Middle frontal gyrus (tissue), 1 donor: ENCODE measurements at regions not wholly inside any gene's neighbourhood (a gene's known extent, or its start where the extent isn't known, plus 50 kb on each side); places are given as distances from the start of the nearest gene placed in this dataset.
A peak's percentile ranks its signal among the peaks of the same experiment; 100 is the strongest.
"Not testable (repeated sequence)": the region's sequence is repeated elsewhere in the genome, so short reads cannot be mapped to it uniquely, and the experiment has no call there.

Experiments
- DNase-seq: peaks from one replicate; pipeline ENCODE4 v3.0.0-alpha.2; 2015; ENCODE audit warnings: low spot score; ENCODE audit errors: extremely low spot score

- DNase-seq: peak; percentile 27
Observed at GRCh38 chr2:43149482-43150107, 76.8 kb downstream of the ZFP36L2 start.

- DNase-seq: no peak
Observed at GRCh38 chr2:43146083-43146482, 80.3 kb downstream of the ZFP36L2 start.

DNA sequence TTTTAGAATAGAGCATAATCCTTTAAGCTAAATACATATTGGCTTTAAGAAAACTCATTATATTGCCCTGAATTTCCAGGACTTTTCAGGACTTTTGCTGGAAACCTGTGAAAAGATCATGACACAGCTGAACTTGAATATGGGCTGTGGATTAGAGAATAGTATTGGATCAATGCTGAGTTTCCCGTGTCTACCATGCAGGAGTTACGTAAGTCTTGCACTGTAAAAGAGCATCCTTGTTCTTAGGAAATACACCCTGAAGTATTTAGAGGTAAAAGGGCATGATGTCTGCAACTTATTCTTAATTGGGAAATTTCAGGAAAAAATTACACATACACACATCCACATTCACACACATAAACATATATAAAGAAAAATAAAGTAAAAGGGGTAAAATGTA lies 82.1 kb downstream of the ZFP36L2 start:
- DNase-seq: no peak

- DNase-seq: no peak
Observed at GRCh38 chr2:43143756-43144155, 82.7 kb downstream of the ZFP36L2 start.

- DNase-seq: no peak
Observed at GRCh38 chr2:43142921-43143438, 83.4 kb downstream of the ZFP36L2 start.

DNA sequence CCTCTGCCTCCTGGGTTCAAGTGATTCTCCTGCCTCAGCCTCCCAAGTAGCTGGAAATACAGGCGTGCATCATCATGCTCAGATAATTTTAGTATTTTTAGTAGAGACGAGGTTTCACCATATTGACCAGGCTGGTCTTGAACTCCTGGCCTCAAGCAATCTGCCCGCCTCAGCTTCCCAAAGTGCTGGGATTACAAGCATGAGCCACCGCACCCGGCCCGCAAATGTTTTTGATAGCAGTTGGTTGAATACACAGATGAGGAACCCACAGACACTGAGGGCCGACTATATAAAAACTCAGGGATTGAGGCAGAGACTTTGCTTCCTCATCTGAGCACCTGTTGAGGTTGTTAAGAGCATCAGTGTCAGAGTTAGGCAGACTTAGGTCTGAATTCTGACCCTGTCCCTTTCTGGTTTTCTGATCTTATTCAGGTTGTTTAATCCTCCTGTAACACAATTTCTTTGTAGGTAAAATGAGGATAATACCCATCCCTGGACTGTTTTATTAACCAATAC lies 84.7 kb downstream of the ZFP36L2 start:
- not testable (repeated sequence) for DNase-seq

DNA sequence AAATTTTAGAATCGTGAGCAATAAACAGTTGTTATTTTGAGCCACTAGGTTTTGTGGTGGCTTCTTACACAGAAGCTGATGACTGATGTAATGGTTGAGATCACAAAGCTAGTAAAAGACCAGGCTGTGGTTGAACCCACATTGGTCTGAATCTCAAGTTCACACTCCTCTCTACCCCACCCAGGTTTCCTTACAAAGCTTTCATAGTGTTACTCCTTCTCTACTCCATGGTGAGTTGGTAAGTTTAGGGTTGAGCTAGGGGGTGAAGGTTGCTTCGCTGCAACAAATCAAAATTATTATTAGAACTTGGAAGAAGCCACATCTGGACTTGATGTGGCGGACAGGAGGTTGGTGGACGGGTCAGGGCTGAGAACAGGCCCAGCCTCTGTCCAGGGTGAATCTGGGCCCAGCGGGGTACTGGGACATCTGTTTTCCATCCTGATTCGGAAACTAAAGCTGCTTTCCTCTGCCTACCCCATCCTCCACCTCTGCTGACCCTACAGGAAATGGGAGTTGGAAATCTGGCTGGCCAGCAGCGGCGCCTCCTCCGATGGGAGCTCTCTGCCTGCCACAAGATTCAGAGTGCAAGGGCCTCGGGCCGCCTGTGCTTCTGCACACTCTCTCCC lies 86.3 kb downstream of the ZFP36L2 start:
- no peak for DNase-seq

GRCh38 chr2:43139501-43139900 lies 86.9 kb downstream of the ZFP36L2 start:
- no peak for DNase-seq

DNA sequence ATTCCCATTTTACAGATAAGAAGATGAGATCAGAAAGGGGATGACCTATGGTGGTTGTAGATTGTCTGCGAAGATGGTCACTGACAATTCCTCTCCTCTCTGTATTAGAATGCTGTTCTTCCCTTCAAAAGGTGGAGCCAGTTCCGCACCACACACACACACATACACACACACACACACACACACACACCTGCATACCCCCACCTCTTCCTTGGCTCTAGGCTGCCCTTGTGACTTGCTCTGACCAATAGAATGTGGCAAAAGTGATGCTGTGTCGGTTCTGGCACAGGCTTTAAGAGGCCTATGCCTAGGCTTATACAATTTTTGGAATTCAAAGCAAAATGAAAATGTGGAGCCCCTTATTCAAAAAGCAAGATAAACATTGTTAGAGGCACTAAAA lies 88.0 kb downstream of the ZFP36L2 start:
- DNase-seq: no peak

DNA sequence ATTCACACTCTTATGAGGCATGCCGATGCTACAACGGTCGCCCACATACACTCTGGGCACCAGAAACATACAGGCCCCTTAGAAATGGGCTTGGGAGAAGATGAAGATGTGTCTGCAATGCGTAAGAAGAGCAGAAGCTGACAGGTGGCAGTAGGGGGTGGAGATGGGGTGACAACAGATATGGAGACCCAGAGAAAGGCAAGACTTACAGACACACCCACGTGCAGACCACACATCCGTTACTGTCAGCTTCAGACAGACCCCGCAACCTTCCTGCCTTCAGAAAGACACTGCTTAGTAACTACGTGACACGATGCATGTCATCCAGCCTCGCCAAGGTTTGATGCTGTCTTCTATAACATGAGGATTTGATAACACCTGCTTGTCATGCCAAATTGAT lies 89.5 kb downstream of the ZFP36L2 start:
- DNase-seq: no peak

- no peak for DNase-seq
Observed at GRCh38 chr2:43136011-43136799, 90.2 kb downstream of the ZFP36L2 start.

DNA sequence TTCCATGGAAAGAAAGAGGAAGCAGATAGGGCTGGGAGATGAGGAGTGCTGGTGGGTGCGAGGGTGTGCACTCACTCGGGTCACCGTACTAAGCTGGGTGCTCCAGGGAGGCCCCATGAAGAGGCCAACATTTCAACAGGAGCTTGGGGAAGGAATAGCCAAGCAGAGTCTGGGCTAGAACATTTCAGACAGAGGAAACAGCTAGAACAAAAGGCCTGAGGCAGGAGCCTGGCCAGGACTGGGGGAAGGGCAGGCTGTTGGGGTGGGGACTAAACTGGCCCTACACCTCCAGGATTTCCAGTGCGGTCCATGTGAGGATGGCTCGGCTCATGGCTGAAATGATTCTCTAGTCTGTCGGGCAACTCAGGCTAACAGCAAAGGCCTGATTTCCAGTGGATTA lies 90.8 kb downstream of the ZFP36L2 start:
- DNase-seq: no peak

GRCh38 chr2:43134571-43134889 lies 91.9 kb downstream of the ZFP36L2 start:
- no peak for DNase-seq

DNA sequence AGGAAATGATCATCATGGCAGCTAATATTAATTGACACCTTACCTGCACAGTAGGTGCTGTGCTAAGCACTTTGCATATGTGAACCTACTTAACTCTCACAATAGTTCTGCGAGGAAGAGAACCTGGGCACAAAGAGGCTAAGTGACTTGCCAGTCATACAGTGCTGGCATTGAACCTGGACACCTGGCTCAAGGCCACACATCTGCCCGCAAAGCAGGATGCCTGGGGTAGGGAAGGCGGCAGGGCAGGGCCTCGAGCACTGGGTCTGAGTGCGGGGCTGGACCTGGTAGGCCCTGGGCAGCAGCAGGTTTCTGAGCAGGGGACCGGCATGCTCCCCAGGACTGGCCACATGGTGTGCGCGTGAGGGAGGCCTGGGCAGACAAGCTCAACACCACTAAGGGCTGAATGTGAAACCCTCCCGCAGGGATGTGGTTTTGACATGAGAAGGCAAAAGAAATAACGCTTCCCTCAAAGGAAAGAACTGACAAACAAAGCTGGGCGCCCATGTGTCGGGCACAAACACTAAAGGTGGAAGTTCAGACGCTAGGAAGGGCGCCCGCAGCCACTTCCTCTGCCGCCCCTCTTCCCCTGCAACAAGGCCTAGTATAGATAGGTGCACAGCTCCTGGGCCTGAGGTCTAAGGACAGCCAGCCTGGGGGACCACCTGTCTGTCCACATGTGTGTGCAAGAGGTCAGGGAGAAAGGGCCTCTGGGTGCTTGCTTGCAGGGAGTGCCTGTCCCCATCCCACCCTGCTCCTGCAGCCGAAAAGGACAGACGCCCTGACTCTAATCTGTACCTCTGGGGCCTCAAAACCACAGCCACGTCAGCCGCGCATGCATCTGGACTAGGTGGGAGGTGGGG lies 92.5 kb downstream of the ZFP36L2 start:
- no peak for DNase-seq

DNA sequence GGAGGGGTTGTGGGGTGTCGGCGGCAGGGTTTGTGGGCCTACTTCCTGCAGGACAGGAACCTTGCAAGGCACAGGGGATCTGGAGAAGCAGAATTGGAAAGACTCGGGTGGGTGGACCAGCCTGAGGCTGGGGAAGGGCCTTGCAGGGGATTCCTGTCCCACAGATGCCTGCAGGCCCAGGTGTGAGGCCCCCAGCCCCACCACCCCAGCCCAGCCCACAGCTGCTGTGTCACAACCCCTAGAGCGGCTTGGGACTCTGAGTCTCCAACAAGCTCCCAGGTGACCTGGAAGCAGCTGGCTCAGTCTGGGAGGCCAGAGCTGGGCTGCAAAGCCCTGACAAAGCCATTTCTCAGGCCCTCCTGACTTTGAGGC lies 93.1 kb downstream of the ZFP36L2 start:
- DNase-seq: no peak

DNA sequence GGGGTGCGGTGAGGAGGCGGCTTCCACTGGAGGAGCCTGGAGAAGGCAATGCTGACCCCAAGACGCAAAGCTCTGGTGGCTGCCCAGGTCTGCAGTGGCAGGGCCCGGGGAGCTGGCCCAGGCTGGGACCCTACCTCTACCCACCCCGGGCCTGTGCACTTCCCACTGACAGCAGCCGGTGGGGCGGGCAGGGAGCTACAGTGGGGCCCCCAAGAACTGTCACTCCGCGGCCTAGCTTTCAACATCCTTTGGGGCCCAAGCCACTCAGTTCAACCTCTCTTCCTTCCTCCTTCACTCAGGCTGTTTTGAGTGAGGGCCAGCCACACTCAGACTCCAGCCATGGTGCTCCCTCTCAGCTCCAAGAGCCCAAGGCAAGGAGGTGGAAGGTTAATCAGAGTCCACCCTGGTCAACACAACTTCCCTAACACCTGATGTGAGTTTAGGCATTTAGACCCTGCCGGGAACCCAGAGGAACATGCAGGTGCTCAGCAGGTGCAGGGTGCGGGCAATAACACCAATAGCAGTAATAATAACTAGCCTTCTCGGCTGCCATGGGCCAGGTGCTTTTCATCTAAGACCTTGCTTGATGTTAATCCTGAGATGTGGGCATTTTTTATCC lies 93.6 kb downstream of the ZFP36L2 start:
- DNase-seq: no peak

GRCh38 chr2:43131890-43132682 lies 94.3 kb downstream of the ZFP36L2 start:
- no peak for DNase-seq

GRCh38 chr2:43131051-43131889 lies 95.1 kb downstream of the ZFP36L2 start:
- no peak for DNase-seq

- no peak for DNase-seq
Observed at GRCh38 chr2:43130548-43130875, 95.9 kb downstream of the ZFP36L2 start.
